Stomach (tissue), 8 donors: ENCODE measurements at regions not wholly inside any gene's neighbourhood (a gene's known extent, or its start where the extent isn't known, plus 50 kb on each side); places are given as distances from the start of the nearest gene placed in this dataset.

Experiments used
- DNase-seq, 2 donors: peaks; one replicate each; pipeline versions ENCODE4 v3.0.0 to v3.0.0-alpha.2; 2013 to 2019
- H3K27ac ChIP-seq, 5 donors: fragments of 200-600 bp in 4 of 5; sonication (generic) in 4 of 5; one replicate each; pipeline ENCODE4 v1.5.1; 2013 to 2019; ENCODE audit warnings: mild to moderate bottlenecking in 1 of 5, moderate library complexity in 1 of 5
- H3K27me3 ChIP-seq, 3 donors: fragments of 200-600 bp; sonication (generic); one replicate each; pipeline ENCODE4 v1.5.1; 2017 to 2019; ENCODE audit warnings: mixed run types in 1 of 3
- H3K36me3 ChIP-seq, 4 donors: fragments of 200-600 bp; sonication (generic); 1 replicate in 3 of 4; 2 replicates in 1 of 4; pipeline ENCODE4 v1.5.1; 2016 to 2019
- H3K4me1 ChIP-seq, 4 donors: fragments of 200-600 bp; sonication (generic); one replicate each; pipeline ENCODE4 v1.5.1; 2016 to 2019
- H3K4me3 ChIP-seq, 4 donors: fragments of 200-600 bp; sonication (generic) in 3 of 4; one replicate each; pipeline ENCODE4 v1.5.1; 2016 to 2019; ENCODE audit warnings: mild to moderate bottlenecking in 1 of 4
- H3K9me3 ChIP-seq, 4 donors: fragments of 200-600 bp; sonication (generic); one replicate each; pipeline ENCODE4 v1.5.1; 2016 to 2019
- CTCF ChIP-seq, 7 experiments: fragments of 450-650 bp in 4 of 7; fragments of 200-600 bp in 3 of 7; sonication (generic) in 3 of 7; IDR thresholded peaks; one replicate each; pipeline ENCODE4 v1.5.1; 2016 to 2019; ENCODE audit warnings: antibody characterized with exemption in 7 of 7, control low read depth in 2 of 7, mild to moderate bottlenecking in 1 of 7
- EP300 ChIP-seq: sonication (generic); formaldehyde crosslinking; IDR thresholded peaks from one replicate; pipeline ENCODE4 v1.6.1; 2017; ENCODE audit warnings: antibody characterized with exemption
- POLR2A ChIP-seq, 4 donors: fragments of 450-650 bp; IDR thresholded peaks; one replicate each; pipeline ENCODE4 v1.6.1; 2016; ENCODE audit warnings: antibody characterized with exemption in 4 of 4, control low read depth in 2 of 4, mild to moderate bottlenecking in 1 of 4, moderate library complexity in 1 of 4
- POLR2AphosphoS5 ChIP-seq, 3 donors: sonication (generic); formaldehyde crosslinking; IDR thresholded peaks; one replicate each; pipeline ENCODE4 v1.6.1; 2016; ENCODE audit warnings: antibody characterized with exemption in 3 of 3
- WGBS, 5 donors: extraction: QIAGEN DNeasy Blood & Tissue Kit in 3 of 5; methylation state at CpG; one replicate each; pipeline versions ENCODE4 v1.1.5 to v1.1.7; 2013 to 2018; 5-methylcytosine and 5-hydroxymethylcytosine counted together
- intact Hi-C: fragments of 100-400 bp; cut with DNase I; formaldehyde crosslinking; loops from one replicate; pipeline ENCODE4 v1.15.1; 2023; ENCODE audit warnings: low total_unique reads
- donor health status: healthy with polysubstance abuse.
- donor health status: Bipolar disorder and iron deficiency.
- donor health status: healthy.

GRCh38 chr6:16968101-16968500, 133.7 kb upstream of the STMND1 start:
- no peaks in the 10 kb centered on the region for H3K9me3 ChIP-seq
- TF ChIP-seq POLR2A (IDR thresholded peaks at IDR 0.05) (no peak), POLR2AphosphoS5 (IDR thresholded peaks at IDR 0.05) (no peak), CTCF (IDR thresholded peaks at IDR 0.05) (no peak), EP300 (no peak)
- H3K27ac ChIP-seq: no peak overlapping the region
- WGBS, 5 donors: 78 to 91% (median 87%) methylated on average over 5 of the region's 5 CpGs
- DNase-seq: no peak
- no peak overlapping the region for H3K4me3 ChIP-seq
- H3K27me3 ChIP-seq: no peaks in the 10 kb centered on the region
- H3K4me1 ChIP-seq: peaks cover 4 to 10% (median 8%) of the 10 kb centered on the region in 4 donors
- intact Hi-C loops: no loop called here
- H3K36me3 ChIP-seq: no peaks in the 10 kb centered on the region

- intact Hi-C loops: no loop called here
- WGBS, 5 donors: 74 to 94% (median 85%) methylated on average over 2 of the region's 2 CpGs
- Histone ChIP-seq H3K36me3 (no peaks in the 10 kb centered on the region), H3K27me3 (no peaks in the 10 kb centered on the region), H3K27ac (no peak overlapping the region), H3K9me3 (no peaks in the 10 kb centered on the region), H3K4me1 (peaks cover 4 to 10% (median 8%) of the 10 kb centered on the region in 4 donors), H3K4me3 (no peak overlapping the region)
- no peak for DNase-seq
- TF ChIP-seq POLR2A (IDR thresholded peaks at IDR 0.05) (no peak), POLR2AphosphoS5 (IDR thresholded peaks at IDR 0.05) (no peak), CTCF (IDR thresholded peaks at IDR 0.05) (no peak), EP300 (no peak)
Measured at GRCh38 chr6:16967470-16967817, 134.4 kb upstream of the STMND1 start.

GRCh38 chr6:16966791-16967469, 134.9 kb upstream of the STMND1 start:
- H3K4me1 ChIP-seq: peaks cover 4 to 10% (median 8%) of the 10 kb centered on the region in 4 donors
- intact Hi-C loops: no loop called here
- no peak for DNase-seq
- 90 to 92% (median 90%) methylated on average over 5 of the region's 5 CpGs for WGBS, 5 donors
- H3K36me3 ChIP-seq: no peaks in the 10 kb centered on the region
- no peak overlapping the region for H3K4me3 ChIP-seq
- no peak overlapping the region for H3K27ac ChIP-seq
- H3K9me3 ChIP-seq: no peaks in the 10 kb centered on the region
- no peaks in the 10 kb centered on the region for H3K27me3 ChIP-seq
- TF ChIP-seq POLR2AphosphoS5 (IDR thresholded peaks at IDR 0.05): no peak
- no peak for TF ChIP-seq EP300
- TF ChIP-seq POLR2A (IDR thresholded peaks at IDR 0.05): no peak
- no peak for TF ChIP-seq CTCF (IDR thresholded peaks at IDR 0.05)

- no peak for DNase-seq
- no peak overlapping the region for H3K27ac ChIP-seq
- H3K4me3 ChIP-seq: no peak overlapping the region
- intact Hi-C loops: no loop called here
- H3K9me3 ChIP-seq: no peaks in the 10 kb centered on the region
- H3K27me3 ChIP-seq: no peaks in the 10 kb centered on the region
- no peaks in the 10 kb centered on the region for H3K36me3 ChIP-seq
- 86 to 93% (median 92%) methylated on average over 8 of the region's 8 CpGs for WGBS, 5 donors
- H3K4me1 ChIP-seq: peaks cover 4 to 10% (median 8%) of the 10 kb centered on the region in 4 donors
- TF ChIP-seq POLR2A (IDR thresholded peaks at IDR 0.05) (no peak), POLR2AphosphoS5 (IDR thresholded peaks at IDR 0.05) (no peak), CTCF (IDR thresholded peaks at IDR 0.05) (no peak), EP300 (no peak)
Measured at GRCh38 chr6:16965689-16966088, 136.2 kb upstream of the STMND1 start.
